K562 (cell line): ENCODE measurements at regions not wholly inside any gene's neighbourhood (a gene's known extent, or its start where the extent isn't known, plus 50 kb on each side); places are given as distances from the start of the nearest gene placed in this dataset.

Experiments used
- ARNT ChIP-seq, 2 experiments: fragments of 450-650 bp; IDR thresholded peaks; 2 replicates each; pipeline ENCODE4 v1.6.1; 2016; ENCODE audit warnings: mild to moderate bottlenecking in 1 of 2
- ATF4 ChIP-seq: fragments of 450-650 bp; formaldehyde crosslinking; IDR thresholded peaks from 2 replicates; pipeline ENCODE4 v1.4.0; 2022; ENCODE audit warnings: mild to moderate bottlenecking, moderate library complexity
- CBX3 ChIP-seq, 2 experiments: IDR thresholded peaks; 1 replicate in 1 of 2; 2 replicates in 1 of 2; pipeline ENCODE4 v1.6.1; 2012; ENCODE audit warnings: inconsistent platforms in 2 of 2, low read length in 2 of 2, borderline replicate concordance in 1 of 2, control low read depth in 1 of 2
- CXXC5 ChIP-seq: fragments of 250-450 bp; sonication (Bioruptor Pico); IDR thresholded peaks from 2 replicates; pipeline ENCODE4 v1.8.0; 2022; ENCODE audit warnings: inconsistent platforms, mild to moderate bottlenecking, moderate library complexity
- GTF2F1 ChIP-seq: IDR thresholded peaks from 2 replicates; pipeline ENCODE4 v1.6.1; 2011; ENCODE audit warnings: low read depth, low read length, improper control_type of control experiment
- TEAD4 ChIP-seq, 2 experiments: sonication (generic) in 1 of 2; formaldehyde crosslinking in 1 of 2; IDR thresholded peaks; 2 replicates each; pipeline versions ENCODE4 v1.6.1 to v1.8.0; 2012 to 2022; ENCODE audit warnings: borderline replicate concordance in 1 of 2, inconsistent platforms in 1 of 2, low read length in 1 of 2, mild to moderate bottlenecking in 1 of 2, missing genetic modification reagents in 1 of 2
- U2AF1 ChIP-seq: fragments of 200-400 bp; formaldehyde crosslinking; optimal IDR thresholded peaks from 2 replicates; pipeline ENCODE3; 2017; ENCODE audit warnings: mild to moderate bottlenecking, low read depth, low read length, moderate library complexity
- ZBTB5 ChIP-seq: fragments of 450-650 bp; IDR thresholded peaks from 2 replicates; pipeline ENCODE4 v1.6.1; 2017; ENCODE audit warnings: antibody characterized with exemption
- ZNF134 ChIP-seq: fragments of 250-450 bp; sonication (Bioruptor Pico); conservative IDR thresholded peaks from 2 replicates; pipeline ENCODE4 v1.4.0; 2020
- ZNF239 ChIP-seq: fragments of 250-450 bp; sonication (Bioruptor Pico); IDR thresholded peaks from 2 replicates; pipeline ENCODE4 v1.4.0; 2020; ENCODE audit warnings: mild to moderate bottlenecking
- ZNF316 ChIP-seq: fragments of 450-650 bp; IDR thresholded peaks from 2 replicates; pipeline ENCODE4 v1.6.1; 2016
- TF ChIP-seq, protein P1 (sequence below): fragments of 250-450 bp; sonication (Bioruptor Pico); IDR thresholded peaks from 2 replicates; pipeline ENCODE4 v1.9.0; 2021; ENCODE audit warnings: mild to moderate bottlenecking, inconsistent platforms
- TF ChIP-seq, protein P2 (sequence below): sonication (generic); formaldehyde crosslinking; IDR thresholded peaks from 2 replicates; pipeline ENCODE4 v1.8.0; 2023; ENCODE audit warnings: missing genetic modification reagents, mild to moderate bottlenecking, borderline replicate concordance
- TF ChIP-seq, protein P3 (sequence below): fragments of 250-450 bp; sonication (Bioruptor Pico); IDR thresholded peaks from 2 replicates; pipeline ENCODE4 v1.5.0; 2022; ENCODE audit warnings: mild to moderate bottlenecking

DNA sequence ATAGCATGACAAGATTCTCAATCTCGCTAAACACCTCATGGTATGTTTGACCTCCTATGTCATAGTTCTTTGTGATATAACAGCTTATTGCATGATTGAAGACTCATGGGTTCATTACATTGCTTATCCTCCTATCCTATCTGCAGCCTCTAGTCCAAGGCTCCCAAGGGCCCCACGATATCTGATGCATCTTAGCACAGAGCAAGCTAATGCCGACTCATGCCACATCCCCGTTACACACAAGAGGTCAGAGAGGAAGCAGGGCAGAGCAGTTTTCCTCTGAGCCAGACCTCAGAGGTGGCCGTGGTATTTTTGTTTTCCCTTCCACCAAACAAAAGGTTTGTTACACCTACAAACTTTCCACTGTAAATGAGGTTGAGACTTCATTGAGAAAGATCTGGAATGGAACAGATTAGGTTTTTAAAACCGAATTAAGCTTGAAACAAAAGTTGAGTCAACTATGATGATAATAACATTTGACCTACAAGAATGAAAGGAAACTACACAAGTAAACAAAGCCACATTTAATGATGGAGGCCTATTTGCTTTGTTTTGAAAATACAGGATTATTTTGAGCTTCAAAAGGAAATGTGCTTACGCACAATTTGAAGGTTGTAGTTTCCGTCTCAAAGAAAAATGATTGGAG is 133.9 kb upstream of the MYLIP start (continued):
- TF ChIP-seq ZBTB5 (no peak), ATF4 (CRISPR knock-in tag) (peak; percentile 64; the same call in 1 of the 2 replicates), TEAD4 (IDR thresholded peaks at IDR 0.05; ENCODE audit: low read length) (peak; percentile 54; the same call in 1 of the 2 replicates), TEAD4 (CRISPR knock-in tag; IDR thresholded peaks at IDR 0.05; ENCODE audit: borderline replicate concordance) (no peak), ARNT (IDR thresholded peaks at IDR 0.05) (no peak; a peak in 1 of 4 replicates), CXXC5 (CRISPR knock-in tag) (peak; percentile 69), GTF2F1 (no peak), CBX3 (IDR thresholded peaks at IDR 0.05; ENCODE audit: borderline replicate concordance in 1 of 2, low read length in 2 of 2) (no peak; a peak in 1 of 3 replicates), ZNF239 (CRISPR knock-in tag) (no peak), ZNF134 (CRISPR knock-in tag) (no peak), U2AF1 (no peak), ZNF316 (peak; percentile 67)
- TF ChIP-seq, protein P1, sequence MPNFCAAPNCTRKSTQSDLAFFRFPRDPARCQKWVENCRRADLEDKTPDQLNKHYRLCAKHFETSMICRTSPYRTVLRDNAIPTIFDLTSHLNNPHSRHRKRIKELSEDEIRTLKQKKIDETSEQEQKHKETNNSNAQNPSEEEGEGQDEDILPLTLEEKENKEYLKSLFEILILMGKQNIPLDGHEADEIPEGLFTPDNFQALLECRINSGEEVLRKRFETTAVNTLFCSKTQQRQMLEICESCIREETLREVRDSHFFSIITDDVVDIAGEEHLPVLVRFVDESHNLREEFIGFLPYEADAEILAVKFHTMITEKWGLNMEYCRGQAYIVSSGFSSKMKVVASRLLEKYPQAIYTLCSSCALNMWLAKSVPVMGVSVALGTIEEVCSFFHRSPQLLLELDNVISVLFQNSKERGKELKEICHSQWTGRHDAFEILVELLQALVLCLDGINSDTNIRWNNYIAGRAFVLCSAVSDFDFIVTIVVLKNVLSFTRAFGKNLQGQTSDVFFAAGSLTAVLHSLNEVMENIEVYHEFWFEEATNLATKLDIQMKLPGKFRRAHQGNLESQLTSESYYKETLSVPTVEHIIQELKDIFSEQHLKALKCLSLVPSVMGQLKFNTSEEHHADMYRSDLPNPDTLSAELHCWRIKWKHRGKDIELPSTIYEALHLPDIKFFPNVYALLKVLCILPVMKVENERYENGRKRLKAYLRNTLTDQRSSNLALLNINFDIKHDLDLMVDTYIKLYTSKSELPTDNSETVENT (CRISPR knock-in tag), result no peak
- TF ChIP-seq, protein P2, sequence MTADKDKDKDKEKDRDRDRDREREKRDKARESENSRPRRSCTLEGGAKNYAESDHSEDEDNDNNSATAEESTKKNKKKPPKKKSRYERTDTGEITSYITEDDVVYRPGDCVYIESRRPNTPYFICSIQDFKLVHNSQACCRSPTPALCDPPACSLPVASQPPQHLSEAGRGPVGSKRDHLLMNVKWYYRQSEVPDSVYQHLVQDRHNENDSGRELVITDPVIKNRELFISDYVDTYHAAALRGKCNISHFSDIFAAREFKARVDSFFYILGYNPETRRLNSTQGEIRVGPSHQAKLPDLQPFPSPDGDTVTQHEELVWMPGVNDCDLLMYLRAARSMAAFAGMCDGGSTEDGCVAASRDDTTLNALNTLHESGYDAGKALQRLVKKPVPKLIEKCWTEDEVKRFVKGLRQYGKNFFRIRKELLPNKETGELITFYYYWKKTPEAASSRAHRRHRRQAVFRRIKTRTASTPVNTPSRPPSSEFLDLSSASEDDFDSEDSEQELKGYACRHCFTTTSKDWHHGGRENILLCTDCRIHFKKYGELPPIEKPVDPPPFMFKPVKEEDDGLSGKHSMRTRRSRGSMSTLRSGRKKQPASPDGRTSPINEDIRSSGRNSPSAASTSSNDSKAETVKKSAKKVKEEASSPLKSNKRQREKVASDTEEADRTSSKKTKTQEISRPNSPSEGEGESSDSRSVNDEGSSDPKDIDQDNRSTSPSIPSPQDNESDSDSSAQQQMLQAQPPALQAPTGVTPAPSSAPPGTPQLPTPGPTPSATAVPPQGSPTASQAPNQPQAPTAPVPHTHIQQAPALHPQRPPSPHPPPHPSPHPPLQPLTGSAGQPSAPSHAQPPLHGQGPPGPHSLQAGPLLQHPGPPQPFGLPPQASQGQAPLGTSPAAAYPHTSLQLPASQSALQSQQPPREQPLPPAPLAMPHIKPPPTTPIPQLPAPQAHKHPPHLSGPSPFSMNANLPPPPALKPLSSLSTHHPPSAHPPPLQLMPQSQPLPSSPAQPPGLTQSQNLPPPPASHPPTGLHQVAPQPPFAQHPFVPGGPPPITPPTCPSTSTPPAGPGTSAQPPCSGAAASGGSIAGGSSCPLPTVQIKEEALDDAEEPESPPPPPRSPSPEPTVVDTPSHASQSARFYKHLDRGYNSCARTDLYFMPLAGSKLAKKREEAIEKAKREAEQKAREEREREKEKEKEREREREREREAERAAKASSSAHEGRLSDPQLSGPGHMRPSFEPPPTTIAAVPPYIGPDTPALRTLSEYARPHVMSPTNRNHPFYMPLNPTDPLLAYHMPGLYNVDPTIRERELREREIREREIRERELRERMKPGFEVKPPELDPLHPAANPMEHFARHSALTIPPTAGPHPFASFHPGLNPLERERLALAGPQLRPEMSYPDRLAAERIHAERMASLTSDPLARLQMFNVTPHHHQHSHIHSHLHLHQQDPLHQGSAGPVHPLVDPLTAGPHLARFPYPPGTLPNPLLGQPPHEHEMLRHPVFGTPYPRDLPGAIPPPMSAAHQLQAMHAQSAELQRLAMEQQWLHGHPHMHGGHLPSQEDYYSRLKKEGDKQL (CRISPR knock-in tag), result no peak
- TF ChIP-seq, protein P3, sequence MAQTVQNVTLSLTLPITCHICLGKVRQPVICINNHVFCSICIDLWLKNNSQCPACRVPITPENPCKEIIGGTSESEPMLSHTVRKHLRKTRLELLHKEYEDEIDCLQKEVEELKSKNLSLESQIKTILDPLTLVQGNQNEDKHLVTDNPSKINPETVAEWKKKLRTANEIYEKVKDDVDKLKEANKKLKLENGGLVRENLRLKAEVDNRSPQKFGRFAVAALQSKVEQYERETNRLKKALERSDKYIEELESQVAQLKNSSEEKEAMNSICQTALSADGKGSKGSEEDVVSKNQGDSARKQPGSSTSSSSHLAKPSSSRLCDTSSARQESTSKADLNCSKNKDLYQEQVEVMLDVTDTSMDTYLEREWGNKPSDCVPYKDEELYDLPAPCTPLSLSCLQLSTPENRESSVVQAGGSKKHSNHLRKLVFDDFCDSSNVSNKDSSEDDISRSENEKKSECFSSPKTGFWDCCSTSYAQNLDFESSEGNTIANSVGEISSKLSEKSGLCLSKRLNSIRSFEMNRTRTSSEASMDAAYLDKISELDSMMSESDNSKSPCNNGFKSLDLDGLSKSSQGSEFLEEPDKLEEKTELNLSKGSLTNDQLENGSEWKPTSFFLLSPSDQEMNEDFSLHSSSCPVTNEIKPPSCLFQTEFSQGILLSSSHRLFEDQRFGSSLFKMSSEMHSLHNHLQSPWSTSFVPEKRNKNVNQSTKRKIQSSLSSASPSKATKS, result 0 out of 2 replicates have a peak, but pooled peaks have one; percentile 73
